NOMO-1 (cell line): ENCODE measurements at regions not wholly inside any gene's neighbourhood (a gene's known extent, or its start where the extent isn't known, plus 50 kb on each side); places are given as distances from the start of the nearest gene placed in this dataset.
"Not testable (repeated sequence)": the region's sequence is repeated elsewhere in the genome, so short reads cannot be mapped to it uniquely, and the experiment has no call there.

Source experiments
- DNase-seq, 2 experiments: peaks; one replicate each; lab custom pipeline; 2025; ENCODE audit not compliant: unreplicated experiment in 2 of 2; lab: John Stamatoyannopoulos, UW

DNA sequence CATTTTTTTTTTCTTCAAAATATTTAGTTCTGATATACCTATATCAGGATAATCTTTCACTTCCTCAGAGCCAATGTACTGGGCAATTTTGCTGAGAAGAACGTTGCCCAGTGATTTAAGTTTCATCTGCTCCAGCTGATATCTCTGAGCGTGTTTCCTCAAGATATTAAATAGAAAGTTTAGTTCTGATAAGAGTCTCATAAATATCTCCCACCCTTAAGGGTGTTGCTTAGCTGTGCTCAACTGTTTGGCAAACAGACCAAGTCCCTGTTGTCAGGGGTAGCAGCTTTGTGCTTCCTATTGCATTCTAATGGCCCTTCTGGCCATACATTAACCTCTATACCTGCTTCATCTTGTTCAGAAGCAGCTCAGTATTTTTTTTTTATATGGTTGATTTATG lies 84.7 kb upstream of the GPR141 start:
- DNase-seq: no peak

DNA sequence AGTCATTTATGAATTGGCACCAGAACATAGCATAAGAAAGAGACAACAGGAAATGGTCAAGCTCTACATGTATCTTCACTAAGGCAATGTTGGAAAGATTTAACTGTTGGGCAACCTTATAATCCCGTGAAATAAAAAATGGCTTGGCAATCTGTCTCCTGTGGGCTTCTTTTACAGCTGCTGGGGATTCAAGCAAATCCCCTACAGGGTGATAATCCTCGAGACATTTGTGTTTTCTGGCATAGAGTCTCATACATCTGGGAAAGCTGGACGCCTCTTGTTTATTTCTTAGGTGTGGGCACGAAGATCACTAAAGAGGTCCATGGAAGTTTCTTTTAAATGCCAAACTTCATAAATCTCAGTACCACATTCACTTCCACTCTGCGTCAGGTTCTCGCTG lies 82.2 kb upstream of the GPR141 start:
- DNase-seq: no peak

DNA sequence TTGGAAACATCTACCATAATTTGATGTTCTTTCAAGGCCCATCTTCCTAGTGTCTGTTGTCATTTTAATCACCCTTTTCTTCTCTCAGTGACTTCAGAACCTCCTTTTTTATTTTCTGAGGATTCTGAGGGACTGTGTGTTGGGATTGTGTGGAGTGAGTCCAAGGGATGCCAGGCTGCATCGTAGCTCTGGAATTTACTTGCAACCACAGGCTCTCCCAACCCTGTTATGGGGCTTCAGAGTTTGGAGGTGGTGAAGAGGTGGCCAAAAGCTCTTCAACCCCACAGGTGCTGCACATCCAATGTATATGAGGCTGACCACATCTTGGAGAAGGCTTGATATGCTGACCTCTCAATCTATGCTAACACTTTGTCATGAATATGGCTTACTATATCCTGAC lies 79.5 kb upstream of the GPR141 start:
- no peak for DNase-seq

GRCh38 chr7:37617406-37617805 lies 66.2 kb upstream of the GPR141 start:
- not testable (repeated sequence) for DNase-seq

DNA sequence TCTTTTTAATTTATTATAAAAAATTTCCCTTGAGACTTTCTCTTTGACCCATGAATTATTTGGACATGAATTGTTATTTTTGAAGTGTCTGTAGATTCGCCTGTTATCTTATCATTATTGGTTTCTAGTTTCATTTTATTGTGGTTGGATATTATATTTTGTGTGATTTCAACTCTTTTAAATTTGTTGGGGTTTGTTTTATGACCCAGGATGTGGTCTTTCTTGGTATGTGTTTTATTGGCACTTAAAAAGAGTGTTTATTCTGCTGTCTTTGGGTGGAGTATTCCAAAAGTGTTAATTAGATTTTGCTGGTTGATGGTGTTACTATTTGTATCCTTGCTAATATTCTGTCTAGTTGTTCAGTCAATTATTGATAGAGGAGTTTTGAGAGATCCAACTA lies 50.5 kb upstream of the GPR141 start:
- no peak for DNase-seq
